Fibroblast of skin of left biceps (primary cell): ENCODE measurements at regions not wholly inside any gene's neighbourhood (a gene's known extent, or its start where the extent isn't known, plus 50 kb on each side); places are given as distances from the start of the nearest gene placed in this dataset.
"Not testable (repeated sequence)": the region's sequence is repeated elsewhere in the genome, so short reads cannot be mapped to it uniquely, and the experiment has no call there.

Experiments used
- DNase-seq, 2 experiments: peaks; one replicate each; pipeline ENCODE4 v3.0.0-alpha.2; 2013; ENCODE audit warnings: low read depth in 2 of 2

- no peak for DNase-seq
These were observed 804.9 kb upstream of the NXPH2 start for GRCh38 chr2:139585101-139585500.

GRCh38 chr2:139574371-139574770, 794.2 kb upstream of the NXPH2 start:
- DNase-seq, result no peak

GRCh38 chr2:139556789-139557188, 776.6 kb upstream of the NXPH2 start:
- no peak for DNase-seq

- no peak for DNase-seq
These were observed 770.7 kb upstream of the NXPH2 start for GRCh38 chr2:139550873-139551272.

GRCh38 chr2:139550341-139550740, 770.2 kb upstream of the NXPH2 start:
- no peak for DNase-seq

GRCh38 chr2:139544186-139544851, 764.1 kb upstream of the NXPH2 start:
- no peak for DNase-seq

GRCh38 chr2:139538332-139539020, 758.3 kb upstream of the NXPH2 start:
- DNase-seq, result not testable (repeated sequence)

GRCh38 chr2:139529080-139529479, 748.9 kb upstream of the NXPH2 start:
- DNase-seq, result no peak

- no peak for DNase-seq
These were observed 746.6 kb upstream of the NXPH2 start for GRCh38 chr2:139526781-139527180.

GRCh38 chr2:139518321-139518720, 738.1 kb upstream of the NXPH2 start:
- DNase-seq, result no peak

- no peak for DNase-seq
These were observed 734.8 kb upstream of the NXPH2 start for GRCh38 chr2:139514951-139515350.

GRCh38 chr2:139495851-139496250, 715.7 kb upstream of the NXPH2 start:
- no peak for DNase-seq

GRCh38 chr2:139492131-139492680, 712.0 kb upstream of the NXPH2 start:
- no peak for DNase-seq

GRCh38 chr2:139480161-139480650, 700.0 kb upstream of the NXPH2 start:
- DNase-seq, result no peak

GRCh38 chr2:139478165-139478914, 698.1 kb upstream of the NXPH2 start:
- DNase-seq, result peak; percentile 9 to 20

GRCh38 chr2:139477618-139478017, 697.4 kb upstream of the NXPH2 start:
- no peak for DNase-seq

- DNase-seq, result no peak
These were observed 689.8 kb upstream of the NXPH2 start for GRCh38 chr2:139469985-139470384.

GRCh38 chr2:139465789-139466188, 685.6 kb upstream of the NXPH2 start:
- no peak for DNase-seq

GRCh38 chr2:139457873-139458272, 677.7 kb upstream of the NXPH2 start:
- DNase-seq, result no peak

- no peak for DNase-seq
These were observed 674.1 kb upstream of the NXPH2 start for GRCh38 chr2:139454251-139454650.

- DNase-seq, result no peak
These were observed 658.9 kb upstream of the NXPH2 start for GRCh38 chr2:139439100-139439499.

GRCh38 chr2:139438478-139438877, 658.3 kb upstream of the NXPH2 start:
- no peak for DNase-seq
